Lower leg skin (tissue), 3 donors: ENCODE measurements at regions not wholly inside any gene's neighbourhood (a gene's known extent, or its start where the extent isn't known, plus 50 kb on each side); places are given as distances from the start of the nearest gene placed in this dataset.

Experiments
- CTCF ChIP-seq, 3 donors: fragments of 450-650 bp; IDR thresholded peaks; one replicate each; pipeline ENCODE4 v1.5.1; 2016; ENCODE audit warnings: antibody characterized with exemption in 3 of 3, mild to moderate bottlenecking in 3 of 3, moderate library complexity in 2 of 3
- POLR2A ChIP-seq, 2 donors: fragments of 450-650 bp; IDR thresholded peaks; one replicate each; pipeline ENCODE4 v1.6.1; 2016 to 2017; ENCODE audit warnings: antibody characterized with exemption in 2 of 2, mild to moderate bottlenecking in 1 of 2, moderate library complexity in 1 of 2

GRCh38 chr5:30001826-30002225 lies 1191.7 kb upstream of the CDH6 start:
- TF ChIP-seq CTCF (IDR thresholded peaks at IDR 0.05) (no peak), POLR2A (IDR thresholded peaks at IDR 0.05) (no peak)
